ENCODE measurements at regions not wholly inside any gene's neighbourhood (a gene's known extent, or its start where the extent isn't known, plus 50 kb on each side); places are given as distances from the start of the nearest gene placed in this dataset.

- FAIRE-seq: no peak
These were observed 92.5 kb downstream of the INHBB start for GRCh38 chr2:120438301-120439066.

GRCh38 chr2:120439067-120439368 lies 93.1 kb downstream of the INHBB start:
- TF ChIP-seq PAX5 (IDR thresholded peaks at IDR 0.05; ENCODE audit: insufficient read depth, low read length, severe bottlenecking) (no peak), POLR2AphosphoS5 (IDR thresholded peaks at IDR 0.05; ENCODE audit: low read depth, low read length) (no peak), POU2F2 (IDR thresholded peaks at IDR 0.05; ENCODE audit: low read depth, low read length) (no peak), SPI1 (IDR thresholded peaks at IDR 0.05; ENCODE audit: low read depth, low read length) (no peak), TAF1 (IDR thresholded peaks at IDR 0.05; ENCODE audit: low read depth, low read length) (no peak), POLR2A (IDR thresholded peaks at IDR 0.05; ENCODE audit: low read depth, low read length) (no peak)
- no peak for FAIRE-seq
- DNase-seq (ENCODE audit: insufficient read length, low spot score): no peak

More at GRCh38 chr2:120438301-120439066, 92.5 kb downstream of the INHBB start:
- no peak for TF ChIP-seq PAX5 (IDR thresholded peaks at IDR 0.05; ENCODE audit: insufficient read depth, low read length, severe bottlenecking)
- no peak for TF ChIP-seq TAF1 (IDR thresholded peaks at IDR 0.05; ENCODE audit: low read depth, low read length)
- no peak for TF ChIP-seq POLR2AphosphoS5 (IDR thresholded peaks at IDR 0.05; ENCODE audit: low read depth, low read length)
- TF ChIP-seq POLR2A (IDR thresholded peaks at IDR 0.05; ENCODE audit: low read depth, low read length): no peak
- DNase-seq (ENCODE audit: insufficient read length, low spot score): no peak

GRCh38 chr2:120439637-120440384 lies 93.9 kb downstream of the INHBB start:
- no peak for DNase-seq (ENCODE audit: insufficient read length, low spot score)
- no peak for TF ChIP-seq PAX5 (IDR thresholded peaks at IDR 0.05; ENCODE audit: insufficient read depth, low read length, severe bottlenecking)
- TF ChIP-seq POLR2A (IDR thresholded peaks at IDR 0.05; ENCODE audit: low read depth, low read length): no peak
- no peak for TF ChIP-seq TAF1 (IDR thresholded peaks at IDR 0.05; ENCODE audit: low read depth, low read length)
- TF ChIP-seq POLR2AphosphoS5 (IDR thresholded peaks at IDR 0.05; ENCODE audit: low read depth, low read length): no peak
- no peak for TF ChIP-seq SPI1 (IDR thresholded peaks at IDR 0.05; ENCODE audit: low read depth, low read length)
- no peak for TF ChIP-seq POU2F2 (IDR thresholded peaks at IDR 0.05; ENCODE audit: low read depth, low read length)
- FAIRE-seq: no peak

GRCh38 chr2:120440521-120441350 lies 94.8 kb downstream of the INHBB start:
- FAIRE-seq: no peak
- no peak for DNase-seq (ENCODE audit: insufficient read length, low spot score)
- no peak for TF ChIP-seq TAF1 (IDR thresholded peaks at IDR 0.05; ENCODE audit: low read depth, low read length)
- no peak for TF ChIP-seq SPI1 (IDR thresholded peaks at IDR 0.05; ENCODE audit: low read depth, low read length)
- TF ChIP-seq POLR2A (IDR thresholded peaks at IDR 0.05; ENCODE audit: low read depth, low read length): no peak
- no peak for TF ChIP-seq POLR2AphosphoS5 (IDR thresholded peaks at IDR 0.05; ENCODE audit: low read depth, low read length)
- no peak for TF ChIP-seq POU2F2 (IDR thresholded peaks at IDR 0.05; ENCODE audit: low read depth, low read length)
- no peak for TF ChIP-seq PAX5 (IDR thresholded peaks at IDR 0.05; ENCODE audit: insufficient read depth, low read length, severe bottlenecking)

- TF ChIP-seq SPI1 (IDR thresholded peaks at IDR 0.05; ENCODE audit: low read depth, low read length): no peak
- TF ChIP-seq TAF1 (IDR thresholded peaks at IDR 0.05; ENCODE audit: low read depth, low read length): no peak
- TF ChIP-seq POLR2A (IDR thresholded peaks at IDR 0.05; ENCODE audit: low read depth, low read length): no peak
- TF ChIP-seq POLR2AphosphoS5 (IDR thresholded peaks at IDR 0.05; ENCODE audit: low read depth, low read length): no peak
- TF ChIP-seq PAX5 (IDR thresholded peaks at IDR 0.05; ENCODE audit: insufficient read depth, low read length, severe bottlenecking): no peak
- TF ChIP-seq POU2F2 (IDR thresholded peaks at IDR 0.05; ENCODE audit: low read depth, low read length): no peak
- FAIRE-seq: no peak
These were observed 95.4 kb downstream of the INHBB start for GRCh38 chr2:120441351-120441700.

GRCh38 chr2:120441744-120442471 lies 96.0 kb downstream of the INHBB start:
- no peak for FAIRE-seq
- TF ChIP-seq PAX5 (IDR thresholded peaks at IDR 0.05; ENCODE audit: insufficient read depth, low read length, severe bottlenecking) (no peak), POLR2AphosphoS5 (IDR thresholded peaks at IDR 0.05; ENCODE audit: low read depth, low read length) (no peak), TAF1 (IDR thresholded peaks at IDR 0.05; ENCODE audit: low read depth, low read length) (no peak)
- no peak for DNase-seq (ENCODE audit: insufficient read length, low spot score)

More at GRCh38 chr2:120441351-120441700, 95.4 kb downstream of the INHBB start:
- no peak for DNase-seq (ENCODE audit: insufficient read length, low spot score)

- FAIRE-seq (no peak), DNase-seq (ENCODE audit: insufficient read length, low spot score) (no peak)
- TF ChIP-seq PAX5 (IDR thresholded peaks at IDR 0.05; ENCODE audit: insufficient read depth, low read length, severe bottlenecking) (no peak), TAF1 (IDR thresholded peaks at IDR 0.05; ENCODE audit: low read depth, low read length) (no peak), SPI1 (IDR thresholded peaks at IDR 0.05; ENCODE audit: low read depth, low read length) (no peak), POLR2AphosphoS5 (IDR thresholded peaks at IDR 0.05; ENCODE audit: low read depth, low read length) (no peak), POLR2A (IDR thresholded peaks at IDR 0.05; ENCODE audit: low read depth, low read length) (no peak), POU2F2 (IDR thresholded peaks at IDR 0.05; ENCODE audit: low read depth, low read length) (no peak)
These were observed 96.6 kb downstream of the INHBB start for GRCh38 chr2:120442541-120442922.

- FAIRE-seq: no peak
These were observed 97.1 kb downstream of the INHBB start for GRCh38 chr2:120442923-120443571.

More at GRCh38 chr2:120442923-120443571, 97.1 kb downstream of the INHBB start:
- DNase-seq (ENCODE audit: insufficient read length, low spot score): no peak
- TF ChIP-seq POLR2A (IDR thresholded peaks at IDR 0.05; ENCODE audit: low read depth, low read length) (no peak), TAF1 (IDR thresholded peaks at IDR 0.05; ENCODE audit: low read depth, low read length) (no peak), POU2F2 (IDR thresholded peaks at IDR 0.05; ENCODE audit: low read depth, low read length) (no peak), SPI1 (IDR thresholded peaks at IDR 0.05; ENCODE audit: low read depth, low read length) (no peak), PAX5 (IDR thresholded peaks at IDR 0.05; ENCODE audit: insufficient read depth, low read length, severe bottlenecking) (no peak), POLR2AphosphoS5 (IDR thresholded peaks at IDR 0.05; ENCODE audit: low read depth, low read length) (no peak)

All from GM12891 (cell line).